RPMI8226 (cell line): ENCODE measurements at regions not wholly inside any gene's neighbourhood (a gene's known extent, or its start where the extent isn't known, plus 50 kb on each side); places are given as distances from the start of the nearest gene placed in this dataset.
"Not testable (repeated sequence)": the region's sequence is repeated elsewhere in the genome, so short reads cannot be mapped to it uniquely, and the experiment has no call there.

ENCODE experiments used
- DNase-seq: peaks from one replicate; pipeline ENCODE4 v3.0.0-alpha.2; 2015

DNA sequence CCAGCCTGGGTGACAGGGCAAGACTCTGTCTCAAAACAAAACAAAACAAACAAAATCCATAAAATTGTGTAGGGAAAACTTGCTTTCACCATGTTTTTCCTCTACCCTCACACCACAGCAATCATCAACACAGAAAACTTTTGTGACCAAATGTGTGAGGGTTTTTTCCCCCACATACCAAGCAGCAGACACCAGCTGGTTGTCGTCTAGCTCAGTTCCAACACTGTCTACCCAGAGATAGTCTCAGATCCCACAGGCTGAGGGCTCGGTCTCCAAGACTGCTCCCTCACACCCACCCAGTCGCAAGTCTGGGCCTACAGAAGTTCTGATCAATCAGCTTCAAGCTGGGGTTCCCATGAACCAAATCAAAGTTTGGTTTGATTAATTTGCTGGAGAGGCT lies 322.4 kb upstream of the MAGI2 start:
- no peak for DNase-seq

GRCh38 chr7:79774150-79774549 lies 320.7 kb upstream of the MAGI2 start:
- DNase-seq: no peak

DNA sequence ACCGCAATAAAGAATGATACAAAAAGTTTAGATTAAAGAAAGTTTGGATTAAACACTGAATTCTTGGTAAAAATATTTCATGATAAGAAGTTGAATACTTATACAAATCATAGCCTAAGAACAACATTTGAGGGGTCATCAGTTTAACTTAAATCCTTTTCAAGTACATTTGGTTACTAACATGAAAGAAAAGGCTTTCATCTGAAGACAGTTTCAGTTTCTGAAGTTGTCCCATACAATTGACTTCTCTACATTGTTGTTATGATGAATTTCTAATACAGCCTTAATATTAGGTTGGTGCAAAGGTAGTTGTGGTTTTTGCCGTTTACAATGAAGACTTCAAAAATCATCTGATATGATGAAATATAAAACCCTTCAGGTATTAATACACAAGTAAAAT lies 317.5 kb upstream of the MAGI2 start:
- DNase-seq: no peak

GRCh38 chr7:79770063-79770462 lies 316.6 kb upstream of the MAGI2 start:
- no peak for DNase-seq

DNA sequence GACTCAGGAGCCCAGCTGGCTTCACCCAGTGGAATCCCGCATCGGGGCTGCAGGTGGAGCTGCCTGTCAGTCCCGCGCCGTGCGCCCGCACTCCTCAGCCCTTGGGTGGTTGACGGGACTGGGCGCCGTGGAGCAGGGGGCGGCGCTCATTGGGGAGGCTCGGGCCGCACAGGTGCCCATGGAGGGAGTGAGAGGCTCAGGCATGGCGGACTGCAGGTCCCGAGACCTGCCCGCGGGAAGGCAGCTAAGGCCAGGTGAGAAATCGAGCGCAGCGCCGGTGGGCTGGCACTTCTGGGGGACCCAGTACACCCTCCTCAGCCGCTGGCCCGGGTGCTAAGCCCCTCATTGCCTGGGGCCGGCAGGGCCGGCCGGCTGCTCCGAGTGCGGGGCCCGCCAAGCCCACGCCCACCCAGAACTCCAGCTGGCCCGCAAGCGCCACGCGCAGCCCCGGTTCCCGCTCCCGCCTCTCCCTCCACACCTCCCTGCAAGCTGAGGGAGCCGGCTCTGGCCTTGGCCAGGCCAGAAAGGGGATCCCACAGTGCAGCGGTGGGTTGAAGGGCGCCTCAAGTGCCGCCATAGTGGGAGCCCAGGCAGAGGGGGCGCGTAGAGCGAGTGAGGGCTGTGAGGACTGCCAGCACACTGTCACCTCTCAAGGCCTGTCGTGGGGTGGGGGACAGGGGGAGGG lies 314.6 kb upstream of the MAGI2 start:
- DNase-seq: not testable (repeated sequence)

DNA sequence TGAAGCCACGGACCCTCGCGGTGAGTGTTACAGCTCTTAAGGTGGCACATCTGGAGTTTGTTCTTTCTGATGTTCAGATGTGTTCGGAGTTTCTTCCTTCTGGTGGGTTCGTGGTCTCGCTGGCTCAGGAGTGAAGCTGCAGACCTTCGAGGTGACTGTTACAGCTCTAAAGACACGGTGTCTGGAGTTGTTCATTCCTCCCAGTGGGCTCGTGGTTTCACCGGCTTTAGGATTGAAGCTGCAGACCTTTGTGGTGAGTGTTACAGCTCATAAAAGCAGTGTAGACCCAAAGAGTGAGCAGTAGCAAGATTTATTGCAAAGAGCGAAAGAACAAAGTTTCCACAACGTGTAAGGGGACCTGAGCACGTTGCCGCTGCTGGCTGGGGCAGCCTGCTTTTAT lies 313.7 kb upstream of the MAGI2 start:
- DNase-seq: not testable (repeated sequence)

- no peak for DNase-seq
Observed at GRCh38 chr7:79761876-79762429, 308.5 kb upstream of the MAGI2 start.

- not testable (repeated sequence) for DNase-seq
Observed at GRCh38 chr7:79750941-79751340, 297.5 kb upstream of the MAGI2 start.

DNA sequence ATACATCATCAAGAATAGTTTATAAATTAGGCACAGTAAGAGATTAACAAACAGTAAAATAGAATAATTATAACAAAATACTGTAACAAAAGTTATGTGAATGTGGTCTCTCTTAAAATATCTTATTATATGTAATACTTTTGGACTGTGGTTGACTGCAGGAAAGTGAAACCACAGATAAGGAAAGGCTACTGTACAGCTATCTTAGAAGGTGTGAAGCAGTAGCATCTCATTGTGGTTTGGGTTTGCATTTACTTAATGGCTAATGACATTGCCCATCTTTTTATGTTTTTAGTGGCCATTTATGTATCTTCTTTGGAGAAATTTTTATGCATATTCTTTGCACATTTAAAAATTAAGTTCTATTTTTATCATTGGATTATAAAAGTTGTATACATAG lies 296.4 kb upstream of the MAGI2 start:
- no peak for DNase-seq

DNA sequence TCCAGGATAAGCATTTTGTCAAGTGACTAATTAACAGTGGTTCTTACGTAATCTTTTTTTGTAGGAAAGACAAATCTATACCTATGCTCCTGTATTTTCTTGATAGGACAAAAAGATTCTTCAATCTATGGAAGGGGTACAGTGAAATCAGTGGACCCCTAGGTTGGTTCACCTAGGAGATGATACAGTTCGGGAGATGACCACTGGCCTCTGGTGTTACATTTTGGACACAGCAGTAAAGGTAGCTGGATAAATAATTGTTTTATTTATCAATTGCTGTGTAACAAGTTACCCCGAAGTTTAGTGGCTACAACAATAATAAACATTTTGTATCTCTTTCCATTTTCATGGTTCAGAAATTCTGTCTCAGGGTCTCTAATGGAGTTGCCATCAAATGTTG lies 288.2 kb upstream of the MAGI2 start:
- DNase-seq: no peak

DNA sequence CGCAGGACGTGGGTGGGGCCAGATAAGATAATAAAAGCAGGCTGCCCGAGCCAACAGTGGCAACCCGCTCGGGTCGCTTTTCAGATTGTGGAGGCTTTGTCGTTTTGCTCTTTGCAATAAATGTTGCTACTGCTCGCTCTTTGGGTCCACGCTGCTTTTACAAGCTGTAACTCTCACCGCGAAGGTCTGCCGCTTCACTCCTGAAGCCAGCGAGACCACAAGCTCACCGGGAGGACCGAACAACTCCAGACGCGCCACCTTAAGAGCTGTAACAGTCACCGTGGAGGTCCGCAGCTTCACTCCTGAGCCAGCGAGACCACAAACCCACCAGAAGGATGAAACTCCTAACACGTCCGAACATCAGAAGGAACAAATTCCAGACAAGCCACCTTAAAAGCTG lies 286.6 kb upstream of the MAGI2 start:
- no peak for DNase-seq

DNA sequence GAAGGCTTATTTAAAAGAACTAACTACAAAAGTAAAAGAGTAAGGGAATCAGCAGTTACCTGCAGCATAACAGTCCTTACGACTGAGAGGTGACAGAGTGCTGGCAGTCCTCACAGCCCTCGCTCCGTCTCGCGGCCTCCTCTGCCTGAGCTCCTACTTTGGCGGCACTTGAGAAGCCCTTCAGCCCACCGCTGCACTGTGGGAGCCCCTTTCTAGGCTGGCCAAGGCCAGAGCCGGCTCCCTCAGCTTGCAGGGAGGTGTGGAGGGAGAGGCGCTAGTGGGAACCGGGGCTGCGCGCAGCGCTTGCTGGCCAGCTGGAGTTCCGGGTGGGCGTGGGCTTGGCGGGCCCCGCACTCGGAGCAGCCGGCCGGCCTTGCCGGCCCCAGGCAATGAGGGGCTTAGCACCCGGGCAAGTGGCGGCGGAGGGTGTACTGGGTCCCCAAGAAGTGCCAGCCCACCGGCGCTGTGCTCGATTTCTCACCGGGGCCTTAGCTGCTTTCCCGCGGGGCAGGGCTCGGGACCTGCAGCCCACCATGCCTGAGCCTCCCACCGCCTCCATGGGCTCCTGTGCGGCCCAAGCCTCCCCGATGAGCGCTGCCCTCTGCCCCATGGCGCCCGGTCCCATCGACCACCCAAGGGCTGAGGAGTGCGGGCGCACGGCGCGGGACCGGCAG lies 285.7 kb upstream of the MAGI2 start:
- not testable (repeated sequence) for DNase-seq

GRCh38 chr7:79736418-79736817 lies 283.0 kb upstream of the MAGI2 start:
- no peak for DNase-seq

DNA sequence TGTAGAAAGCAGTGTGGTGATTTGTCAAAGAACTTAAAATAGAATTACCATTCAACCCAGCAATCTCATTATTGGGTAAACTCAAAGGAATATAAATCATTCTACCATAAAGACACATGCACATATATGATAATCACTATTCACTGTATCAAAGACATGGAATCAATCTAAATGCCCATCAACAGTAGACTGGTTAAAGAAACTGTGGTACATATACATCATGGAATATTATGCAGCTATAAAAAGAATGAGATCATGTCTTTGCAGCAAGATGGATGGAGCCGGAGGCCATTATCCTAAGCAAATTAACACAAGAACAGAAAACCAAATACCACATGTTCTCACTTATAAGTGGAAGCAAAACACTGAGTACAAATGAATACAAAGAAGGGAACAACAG lies 281.5 kb upstream of the MAGI2 start:
- no peak for DNase-seq

DNA sequence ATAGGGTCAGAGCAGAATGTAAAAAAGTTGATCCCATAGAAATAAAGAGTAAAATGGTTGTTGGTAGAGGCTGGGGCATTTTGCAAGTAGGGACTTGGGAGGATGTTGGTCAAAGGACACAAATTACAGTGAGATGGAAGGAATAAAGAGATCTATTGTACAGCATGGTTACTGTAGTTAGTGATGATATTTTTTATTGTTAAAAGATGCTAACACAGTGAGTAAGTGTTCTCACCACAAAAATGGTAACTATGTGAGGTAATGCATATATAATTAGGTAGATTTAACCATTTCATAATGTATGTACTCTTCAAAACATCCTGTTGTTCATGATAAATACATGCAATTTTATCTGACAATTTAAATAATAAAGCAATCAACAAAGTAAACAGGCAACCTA lies 280.7 kb upstream of the MAGI2 start:
- DNase-seq: no peak

GRCh38 chr7:79732535-79732934 lies 279.1 kb upstream of the MAGI2 start:
- DNase-seq: no peak

DNA sequence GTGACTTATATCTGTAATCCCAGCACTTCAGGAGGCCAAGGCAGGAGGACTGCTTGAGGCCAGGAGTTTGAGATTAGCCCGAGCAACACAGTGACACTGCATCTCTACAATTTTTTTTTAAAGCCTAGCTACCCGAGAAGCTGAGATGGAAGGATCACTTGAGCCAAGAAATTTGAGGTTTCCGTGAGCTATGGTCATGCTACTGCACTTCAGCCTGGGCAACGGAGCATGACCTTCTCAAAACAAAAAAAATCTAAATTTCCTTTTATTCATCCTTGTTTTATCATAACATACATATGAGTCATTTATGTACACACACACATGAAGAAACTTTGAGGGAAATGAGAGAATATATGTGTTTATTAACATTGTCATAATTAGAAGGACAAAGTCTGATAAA lies 277.5 kb upstream of the MAGI2 start:
- no peak for DNase-seq

DNA sequence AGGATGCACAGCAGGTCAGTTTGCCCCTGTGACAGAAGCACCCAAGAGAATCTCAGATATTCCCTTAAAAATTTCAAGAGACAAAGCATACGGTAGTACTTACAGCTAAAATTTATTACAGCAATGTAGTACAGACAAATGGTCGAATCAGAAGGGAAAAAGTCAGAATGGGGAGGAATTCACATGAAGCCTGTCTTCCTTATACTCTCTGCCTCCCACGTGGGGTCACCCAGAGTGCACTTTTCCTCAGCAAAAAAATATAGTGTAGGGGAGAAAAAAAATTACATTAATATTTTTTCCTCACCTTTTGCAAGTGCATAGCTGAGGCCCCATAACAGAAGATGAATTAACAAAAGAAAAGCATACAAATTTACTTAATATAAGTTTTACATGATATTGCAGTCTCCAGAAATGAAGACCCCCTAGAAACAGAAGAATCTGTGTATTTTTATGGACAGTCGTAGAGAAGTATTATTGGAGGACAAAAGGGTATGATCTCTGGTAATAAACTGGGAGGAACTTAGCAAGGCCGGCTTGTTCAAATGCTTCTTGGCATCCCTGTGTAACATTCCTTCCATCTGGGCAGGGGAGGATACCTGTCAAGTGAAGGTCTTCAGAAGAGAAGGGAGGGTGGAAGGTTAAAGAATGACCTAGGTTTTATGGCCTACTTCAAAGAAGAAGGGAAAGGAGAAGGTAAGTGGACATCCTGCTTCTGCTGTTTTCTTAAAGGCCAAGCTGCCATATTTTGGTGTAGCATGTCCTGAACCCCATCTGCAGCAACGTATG lies 270.6 kb upstream of the MAGI2 start:
- DNase-seq: no peak

- DNase-seq: no peak
Observed at GRCh38 chr7:79722217-79722616, 268.8 kb upstream of the MAGI2 start.

GRCh38 chr7:79719216-79719615 lies 265.7 kb upstream of the MAGI2 start:
- no peak for DNase-seq

DNA sequence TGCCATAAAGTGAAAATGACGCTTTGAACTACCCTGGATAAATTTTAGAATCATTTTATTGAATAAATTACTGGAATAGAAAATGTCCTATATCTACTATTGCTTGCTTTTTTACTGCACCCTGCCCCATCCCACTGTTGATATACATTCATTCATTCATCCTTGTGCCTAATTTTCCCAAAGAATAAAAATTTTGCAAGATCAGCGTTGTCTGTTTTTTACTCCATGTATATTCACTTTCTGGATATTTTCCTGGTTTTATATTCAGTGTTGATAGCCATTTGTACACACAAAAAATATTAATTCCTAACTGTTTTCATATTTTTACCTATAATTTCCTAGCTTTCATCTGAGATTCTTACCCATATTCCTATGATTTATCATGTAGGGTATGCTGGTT lies 262.9 kb upstream of the MAGI2 start:
- DNase-seq: no peak

GRCh38 chr7:79714081-79714480 lies 260.6 kb upstream of the MAGI2 start:
- DNase-seq: no peak

GRCh38 chr7:79713276-79713675 lies 259.8 kb upstream of the MAGI2 start:
- no peak for DNase-seq

- no peak for DNase-seq
Observed at GRCh38 chr7:79711660-79712059, 258.2 kb upstream of the MAGI2 start.
